ENCODE measurements at regions not wholly inside any gene's neighbourhood (a gene's known extent, or its start where the extent isn't known, plus 50 kb on each side); places are given as distances from the start of the nearest gene placed in this dataset.
"Not testable (repeated sequence)": the region's sequence is repeated elsewhere in the genome, so short reads cannot be mapped to it uniquely, and the experiment has no call there.

DNA sequence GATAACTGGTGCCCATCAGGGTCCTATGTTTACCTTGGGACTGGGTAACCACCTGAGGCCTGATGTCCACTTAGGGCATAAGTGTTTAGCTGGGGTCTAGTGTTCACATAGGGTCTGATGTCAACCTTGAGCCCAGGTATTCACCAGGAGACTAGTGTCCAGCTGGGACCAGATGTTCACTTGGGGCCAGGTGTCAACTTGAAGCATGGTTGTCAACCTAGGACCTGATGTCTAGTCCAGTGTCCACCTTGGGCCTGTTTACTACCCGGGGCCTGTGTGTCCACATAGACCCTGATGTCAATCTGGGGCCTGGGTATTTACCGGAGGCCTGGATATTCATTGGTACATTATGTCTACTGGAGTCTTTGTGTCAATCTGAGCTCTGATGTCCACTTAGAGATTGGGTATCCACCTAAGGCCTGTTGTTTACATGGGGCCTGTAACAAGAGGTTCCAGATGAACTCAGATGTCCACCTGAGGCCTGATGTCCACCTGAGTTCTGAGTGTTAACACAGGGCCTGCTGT lies 1491.2 kb upstream of the TPTE start:
- H3K4me1 ChIP-seq (ENCODE audit: control insufficient read depth, insufficient read depth, low read length); H3K9me3 ChIP-seq (ENCODE audit: control insufficient read depth, low read length); DNase-seq; H3K27me3 ChIP-seq (ENCODE audit: control insufficient read depth, insufficient read depth); ATAC-seq; H3K27ac ChIP-seq (ENCODE audit: low read length); H3K4me3 ChIP-seq (ENCODE audit: low read length); intact Hi-C loops (cut with DNase I): not testable (repeated sequence)
- 75% methylated on average over 2 of the region's 2 CpGs for WGBS

DNA sequence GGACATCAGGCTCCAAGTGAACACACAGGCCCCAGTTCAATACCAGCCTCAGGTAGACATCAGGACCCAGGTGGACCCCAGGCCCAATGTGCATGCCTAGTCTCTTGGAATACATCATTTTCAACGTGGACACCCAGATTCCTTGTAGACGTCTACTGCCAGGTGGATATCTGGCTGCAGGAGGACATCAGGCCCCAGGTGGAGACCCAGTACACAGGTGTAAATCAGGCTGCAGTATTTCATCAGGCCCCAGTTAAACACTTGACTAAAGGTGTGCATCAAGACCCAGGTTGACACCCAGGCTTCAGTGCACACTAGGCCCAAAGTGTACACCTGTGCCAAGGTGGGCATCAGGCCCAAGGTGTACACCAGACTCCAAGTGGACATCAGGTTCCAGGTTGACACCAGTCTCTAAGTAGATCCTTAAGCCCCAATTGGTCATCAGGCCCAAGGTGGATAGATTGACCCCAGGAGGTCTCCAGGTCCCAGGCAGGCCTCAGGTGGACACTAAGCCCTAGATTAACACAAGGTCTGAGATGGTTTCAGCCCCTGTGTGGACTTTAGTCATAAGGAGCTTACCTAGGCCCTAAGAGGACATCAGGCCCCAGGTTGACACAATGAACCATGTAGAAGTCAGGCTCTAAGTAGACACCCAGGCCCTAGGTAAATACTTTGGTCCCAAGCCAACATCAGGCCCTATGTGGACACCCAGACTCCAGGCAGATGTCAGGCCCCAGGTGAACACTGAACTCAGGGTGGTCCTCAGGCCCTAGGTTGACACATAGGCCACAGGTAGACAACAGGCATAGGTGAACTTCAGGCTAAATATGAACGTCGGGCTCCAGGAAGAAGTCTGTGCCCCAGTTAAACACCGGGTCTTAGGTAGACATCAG lies 1489.7 kb upstream of the TPTE start:
- intact Hi-C loops (cut with DNase I): not testable (repeated sequence)

DNA sequence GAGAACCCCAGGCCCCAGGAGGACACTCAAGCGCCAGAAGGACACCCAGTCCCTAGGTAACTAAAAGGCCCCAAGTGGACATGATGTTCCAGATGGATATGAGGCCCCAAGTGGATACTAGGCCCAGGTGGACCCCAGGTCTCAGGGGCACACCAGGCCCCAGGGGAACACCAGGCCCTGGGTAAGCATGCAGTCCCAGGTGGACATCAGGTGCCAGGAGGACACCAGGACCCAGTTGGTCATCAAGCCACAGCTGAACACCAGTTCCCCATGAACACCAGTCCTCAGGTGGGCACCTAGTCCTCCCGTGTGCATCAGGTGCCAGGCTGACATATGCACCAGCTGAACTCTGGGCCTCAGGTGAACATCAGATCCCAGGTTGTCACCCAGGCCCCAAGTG lies 1488.8 kb upstream of the TPTE start:
- H3K9me3 ChIP-seq (ENCODE audit: control insufficient read depth, low read length); intact Hi-C loops (cut with DNase I); H3K27ac ChIP-seq (ENCODE audit: low read length); H3K4me1 ChIP-seq (ENCODE audit: control insufficient read depth, insufficient read depth, low read length); ATAC-seq; DNase-seq; H3K27me3 ChIP-seq (ENCODE audit: control insufficient read depth, insufficient read depth); H3K4me3 ChIP-seq (ENCODE audit: low read length): not testable (repeated sequence)
- no CpG with 5 or more reads among the region's 2 CpGs for WGBS

More for the DNA sequence above, 1489.7 kb upstream of the TPTE start:
- H3K4me1 ChIP-seq (ENCODE audit: control insufficient read depth, insufficient read depth, low read length); H3K27me3 ChIP-seq (ENCODE audit: control insufficient read depth, insufficient read depth); H3K27ac ChIP-seq (ENCODE audit: low read length); H3K9me3 ChIP-seq (ENCODE audit: control insufficient read depth, low read length); ATAC-seq; H3K4me3 ChIP-seq (ENCODE audit: low read length): not testable (repeated sequence)
- DNase-seq: peak in 1 of 3 donors; percentile 3
- 55% methylated on average over 4 of the region's 5 CpGs for WGBS

DNA sequence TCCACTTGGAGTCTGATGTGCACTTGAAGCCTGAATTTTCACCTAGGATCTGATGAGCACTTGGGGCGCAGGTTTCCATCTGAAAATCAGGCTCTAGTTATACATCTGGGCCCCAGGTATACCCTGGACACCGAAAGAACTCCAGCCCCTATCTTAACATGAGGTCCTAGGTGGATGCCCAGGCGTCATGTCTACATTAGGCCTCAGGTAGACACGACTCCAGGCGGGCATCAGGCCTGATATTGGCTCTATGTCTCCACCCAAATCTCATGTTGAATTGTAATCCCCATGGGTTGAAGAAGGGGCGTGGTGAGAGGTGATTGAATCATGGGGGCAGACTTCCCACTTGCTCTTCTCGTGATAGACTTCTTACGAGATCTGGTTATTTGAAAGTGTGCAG lies 1488.1 kb upstream of the TPTE start:
- intact Hi-C loops (cut with DNase I); ATAC-seq; H3K4me1 ChIP-seq (ENCODE audit: control insufficient read depth, insufficient read depth, low read length); H3K27ac ChIP-seq (ENCODE audit: low read length); H3K9me3 ChIP-seq (ENCODE audit: control insufficient read depth, low read length); H3K27me3 ChIP-seq (ENCODE audit: control insufficient read depth, insufficient read depth); H3K4me3 ChIP-seq (ENCODE audit: low read length): not testable (repeated sequence)
- peak in 1 of 3 donors; percentile 31 for DNase-seq
- 66% methylated on average over 7 of the region's 8 CpGs for WGBS

DNA sequence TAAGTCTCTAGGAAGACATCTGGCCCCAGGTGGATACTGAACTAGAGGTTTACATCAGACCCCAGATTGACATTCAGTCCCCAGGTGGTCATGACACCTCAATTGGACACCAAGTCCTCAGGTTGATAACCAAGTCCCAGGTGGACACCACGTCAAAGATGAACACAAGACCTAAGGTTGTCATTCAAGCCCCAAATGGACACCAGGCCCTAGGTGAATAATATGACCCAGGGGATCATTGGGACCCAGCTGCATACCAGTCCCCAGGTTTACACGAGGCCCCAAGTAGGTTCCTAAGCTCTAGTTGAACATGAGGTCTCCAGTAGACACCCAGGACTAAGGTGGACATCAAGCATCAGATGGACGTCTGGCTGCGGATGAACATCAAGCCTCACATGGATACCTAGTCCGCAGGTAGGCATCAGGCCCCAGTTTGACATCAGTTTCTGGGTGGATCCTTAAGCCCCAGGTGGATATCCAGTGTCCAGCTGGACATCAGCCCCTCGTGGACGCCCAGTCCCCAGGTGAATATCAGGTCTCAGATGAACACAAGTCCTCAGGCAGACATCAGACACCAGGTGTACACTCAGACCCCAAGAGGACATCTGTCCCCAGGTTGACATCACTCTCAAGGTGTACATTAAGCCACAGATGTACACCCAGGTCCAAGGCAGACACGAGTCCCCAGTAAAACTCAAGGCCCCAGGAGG lies 1486.7 kb upstream of the TPTE start:
- ATAC-seq; H3K4me1 ChIP-seq (ENCODE audit: control insufficient read depth, insufficient read depth, low read length); H3K27ac ChIP-seq (ENCODE audit: low read length); H3K4me3 ChIP-seq (ENCODE audit: low read length); H3K9me3 ChIP-seq (ENCODE audit: control insufficient read depth, low read length); H3K27me3 ChIP-seq (ENCODE audit: control insufficient read depth, insufficient read depth); intact Hi-C loops (cut with DNase I): not testable (repeated sequence)
- DNase-seq: peak in 1 of 3 donors; percentile 25
- 56% methylated on average over 4 of the region's 8 CpGs for WGBS

DNA sequence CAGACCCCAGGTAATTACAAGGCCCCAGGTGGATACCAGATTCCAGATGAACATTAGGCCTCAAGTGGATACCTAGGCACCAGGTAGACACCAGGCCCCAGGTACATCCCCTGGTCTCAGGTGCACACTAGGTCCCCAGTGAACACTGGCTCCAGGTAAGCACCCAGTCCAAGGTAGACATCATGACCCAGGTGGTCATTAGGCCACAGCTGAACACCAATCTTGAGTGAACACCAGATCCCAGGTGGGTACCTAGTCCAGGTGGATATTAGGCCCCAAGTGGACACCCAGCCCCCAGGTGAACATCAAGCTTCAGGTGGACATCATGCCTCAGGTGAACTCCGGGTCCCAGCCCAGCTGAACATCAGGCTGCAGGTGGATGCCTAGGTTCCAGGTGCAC lies 1486.2 kb upstream of the TPTE start:
- WGBS: 73% methylated on average over 1 of the region's 1 CpG
- ATAC-seq: not testable (repeated sequence)

DNA sequence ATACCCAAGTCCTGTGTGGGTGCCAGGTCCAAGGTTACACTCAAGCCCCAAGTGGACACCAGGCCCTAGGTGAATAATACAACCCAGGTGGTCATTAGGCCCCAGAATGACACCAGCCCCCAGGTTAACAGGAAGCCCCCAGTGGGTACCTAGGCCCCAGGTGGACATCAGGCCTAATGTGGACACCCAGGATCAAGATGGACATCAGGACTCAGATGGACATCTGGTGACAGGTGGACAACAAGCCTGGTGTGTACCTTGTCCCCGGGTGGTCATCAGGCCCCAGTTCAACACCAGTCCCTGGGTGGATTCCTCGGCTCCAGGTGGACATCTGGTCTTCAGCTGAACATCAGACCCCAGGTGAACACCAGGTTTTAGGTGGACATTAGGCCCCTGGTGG lies 1485.4 kb upstream of the TPTE start:
- H3K9me3 ChIP-seq (ENCODE audit: control insufficient read depth, low read length); H3K4me3 ChIP-seq (ENCODE audit: low read length); H3K27ac ChIP-seq (ENCODE audit: low read length); ATAC-seq; H3K4me1 ChIP-seq (ENCODE audit: control insufficient read depth, insufficient read depth, low read length); H3K27me3 ChIP-seq (ENCODE audit: control insufficient read depth, insufficient read depth); intact Hi-C loops (cut with DNase I): not testable (repeated sequence)
- DNase-seq: peak in 1 of 3 donors; percentile 16
- 87% methylated on average over 2 of the region's 2 CpGs for whole genome bisulfite sequencing

More for the DNA sequence above, 1486.2 kb upstream of the TPTE start:
- H3K9me3 ChIP-seq (ENCODE audit: control insufficient read depth, low read length); H3K27me3 ChIP-seq (ENCODE audit: control insufficient read depth, insufficient read depth); H3K4me1 ChIP-seq (ENCODE audit: control insufficient read depth, insufficient read depth, low read length); H3K27ac ChIP-seq (ENCODE audit: low read length); DNase-seq; intact Hi-C loops (cut with DNase I); H3K4me3 ChIP-seq (ENCODE audit: low read length): not testable (repeated sequence)

DNA sequence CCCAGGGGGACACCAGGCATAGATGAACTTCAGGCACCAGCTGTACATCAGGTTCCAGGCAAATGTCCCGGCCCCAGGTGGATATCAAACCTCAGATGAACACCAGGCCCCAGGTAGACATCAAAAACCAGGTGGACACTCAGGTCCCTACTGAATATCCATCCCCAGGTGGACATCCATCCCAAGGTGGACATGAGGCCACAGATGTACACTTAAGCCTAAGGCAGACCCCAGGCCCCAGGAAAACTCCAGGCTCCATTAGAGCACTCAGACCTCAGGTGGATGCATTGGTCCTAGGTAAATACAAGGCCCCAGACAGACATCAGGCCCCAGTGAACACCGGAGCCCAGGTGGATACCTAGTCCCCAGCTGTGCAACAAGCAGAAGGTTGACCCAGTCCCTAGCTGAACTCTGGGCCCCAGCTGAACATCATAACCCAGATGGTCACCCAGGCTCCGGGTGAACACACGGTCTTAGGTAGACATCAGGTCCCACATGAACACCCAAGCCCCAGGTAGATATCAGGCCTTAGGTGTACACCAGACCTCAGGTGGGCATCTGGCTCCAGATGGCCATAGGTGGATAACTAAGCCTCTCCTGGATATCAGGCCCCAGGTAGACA lies 1484.3 kb upstream of the TPTE start:
- H3K27ac ChIP-seq (ENCODE audit: low read length); DNase-seq; H3K4me3 ChIP-seq (ENCODE audit: low read length); H3K4me1 ChIP-seq (ENCODE audit: control insufficient read depth, insufficient read depth, low read length); H3K9me3 ChIP-seq (ENCODE audit: control insufficient read depth, low read length); H3K27me3 ChIP-seq (ENCODE audit: control insufficient read depth, insufficient read depth); intact Hi-C loops (cut with DNase I); ATAC-seq: not testable (repeated sequence)
- 75% methylated on average over 4 of the region's 4 CpGs for WGBS

DNA sequence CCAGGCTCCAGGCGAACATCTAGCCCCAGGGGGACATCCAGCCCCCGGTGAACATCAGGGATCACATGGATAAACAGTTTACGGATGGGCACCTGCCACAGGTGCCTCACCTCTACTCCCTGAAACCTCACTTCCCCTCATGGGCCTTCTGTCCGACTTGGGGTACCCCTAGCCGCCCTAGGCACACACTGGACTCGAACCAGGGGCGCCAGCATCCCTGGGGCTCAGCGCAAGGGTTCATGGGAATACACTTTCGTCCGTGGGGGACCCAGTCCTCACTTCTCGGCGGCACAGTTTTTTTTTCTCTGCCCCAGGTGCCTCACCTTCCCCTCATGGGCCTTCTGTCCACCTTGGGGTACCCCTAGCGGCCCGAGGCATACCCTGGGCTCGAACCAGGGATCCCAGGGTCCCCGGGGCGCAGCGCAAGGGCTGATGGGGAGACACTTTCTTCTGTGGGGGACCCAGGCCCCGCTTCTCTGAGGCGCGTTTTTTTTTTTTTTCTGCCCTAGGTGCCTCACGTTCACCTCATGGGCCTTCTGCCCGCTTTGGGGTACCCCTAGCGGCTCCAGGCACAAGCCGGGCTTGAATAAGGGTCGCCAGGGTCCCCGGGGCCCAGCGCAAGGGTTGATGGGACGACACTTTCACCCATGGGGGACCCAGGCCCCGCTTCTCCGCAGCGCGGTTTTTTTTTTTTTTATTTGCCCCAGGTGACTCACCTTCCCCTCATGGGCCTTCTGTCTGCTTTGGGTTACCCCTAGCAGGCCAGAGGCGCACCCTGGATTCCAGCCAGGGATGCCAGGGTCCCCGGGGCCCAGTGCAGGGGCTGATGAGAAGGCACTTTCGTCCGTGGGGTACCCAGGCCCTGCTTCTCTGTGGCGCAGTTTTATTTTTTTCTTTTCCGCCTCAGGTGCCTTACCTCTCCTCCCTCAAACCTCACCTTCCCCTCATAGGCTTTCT lies 1483.5 kb upstream of the TPTE start:
- ATAC-seq; H3K27me3 ChIP-seq (ENCODE audit: control insufficient read depth, insufficient read depth); H3K27ac ChIP-seq (ENCODE audit: low read length); H3K4me1 ChIP-seq (ENCODE audit: control insufficient read depth, insufficient read depth, low read length); H3K9me3 ChIP-seq (ENCODE audit: control insufficient read depth, low read length); intact Hi-C loops (cut with DNase I); H3K4me3 ChIP-seq (ENCODE audit: low read length): not testable (repeated sequence)
- WGBS: 72% methylated on average over 39 of the region's 39 CpGs
- DNase-seq: peak in 1 of 3 donors; percentile 39

Measured in right cardiac atrium (tissue), 5 donors.